ENCODE measurements at regions not wholly inside any gene's neighbourhood (a gene's known extent, or its start where the extent isn't known, plus 50 kb on each side); places are given as distances from the start of the nearest gene placed in this dataset.
"Not testable (repeated sequence)": the region's sequence is repeated elsewhere in the genome, so short reads cannot be mapped to it uniquely, and the experiment has no call there.

- no peaks in the 10 kb centered on the region for H3K9me3 ChIP-seq
- H3K36me3 ChIP-seq: no peaks in the 10 kb centered on the region
- no peaks in the 10 kb centered on the region for H3K4me1 ChIP-seq
- no peak overlapping the region for H3K27ac ChIP-seq
- H3K27me3 ChIP-seq: no peaks in the 10 kb centered on the region
- no peak overlapping the region for H3K4me3 ChIP-seq
- DNase-seq (ENCODE audit: low spot score in 2 of 2): peak in 1 of 2 donors; percentile 31
- no peak for TF ChIP-seq CTCF (IDR thresholded peaks at IDR 0.05)
- no peak for TF ChIP-seq POLR2AphosphoS5 (IDR thresholded peaks at IDR 0.05)
- TF ChIP-seq POLR2A (IDR thresholded peaks at IDR 0.05): no peak
- intact Hi-C loops (cut with DNase I; ENCODE audit: low total_unique reads): no loop called here
Observed at GRCh38 chr16:29141586-29142324, 156.9 kb downstream of the LAT start.

GRCh38 chr16:29141121-29141520 is 156.3 kb downstream of the LAT start:
- H3K36me3 ChIP-seq; intact Hi-C loops (cut with DNase I; ENCODE audit: low total_unique reads); H3K4me3 ChIP-seq; H3K4me1 ChIP-seq; H3K27me3 ChIP-seq; H3K9me3 ChIP-seq; H3K27ac ChIP-seq: not testable (repeated sequence)
- DNase-seq (ENCODE audit: low spot score in 2 of 2): peak in 1 of 2 donors; percentile 42

GRCh38 chr16:29139901-29140855 is 155.3 kb downstream of the LAT start:
- H3K4me1 ChIP-seq; H3K9me3 ChIP-seq; H3K27me3 ChIP-seq; H3K27ac ChIP-seq; H3K36me3 ChIP-seq; intact Hi-C loops (cut with DNase I; ENCODE audit: low total_unique reads): not testable (repeated sequence)
- peak overlapping the region in 1 of 3 donors; percentile 13 for H3K4me3 ChIP-seq
- DNase-seq (ENCODE audit: low spot score in 2 of 2): peak in 1 of 2 donors; percentile 17

DNA sequence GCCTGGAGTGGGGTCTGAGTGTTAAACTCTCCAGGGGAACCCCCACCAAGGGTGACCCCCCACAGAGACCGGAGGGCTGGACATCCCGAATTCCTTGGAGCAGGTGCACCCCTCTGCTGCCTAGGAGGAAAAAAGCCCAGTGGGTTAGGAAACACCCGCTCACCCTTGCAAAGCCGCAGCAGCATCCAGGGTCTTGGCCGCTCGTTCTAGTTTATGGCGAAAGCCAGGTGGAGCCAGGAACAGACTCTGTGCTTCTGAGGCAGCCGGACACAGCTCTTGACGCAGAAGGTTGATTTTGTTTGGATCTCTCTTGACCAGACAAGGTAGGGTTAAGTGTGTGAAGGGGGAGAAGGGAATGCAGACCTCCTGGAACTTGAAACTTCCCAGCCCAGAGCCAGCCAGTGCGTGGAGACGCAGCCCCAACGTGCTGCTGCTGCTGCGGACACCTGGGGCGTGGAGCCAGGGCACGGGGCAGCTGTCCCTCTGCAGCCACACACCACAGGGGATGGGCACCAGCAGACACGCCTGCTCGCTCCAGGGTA is 154.5 kb downstream of the LAT start:
- DNase-seq (ENCODE audit: low spot score in 2 of 2): peak in 1 of 2 donors; percentile 28
- no peak for TF ChIP-seq CTCF (IDR thresholded peaks at IDR 0.05)
- TF ChIP-seq POLR2AphosphoS5 (IDR thresholded peaks at IDR 0.05): no peak
- TF ChIP-seq POLR2A (IDR thresholded peaks at IDR 0.05): no peak
- Histone ChIP-seq H3K9me3 (no peaks in the 10 kb centered on the region), H3K27ac (no peak overlapping the region), H3K27me3 (no peaks in the 10 kb centered on the region), H3K4me3 (peak overlapping the region in 1 of 3 donors; percentile 13), H3K36me3 (no peaks in the 10 kb centered on the region), H3K4me1 (no peaks in the 10 kb centered on the region)
- intact Hi-C loops (cut with DNase I; ENCODE audit: low total_unique reads): no loop called here

- H3K4me1 ChIP-seq; H3K27me3 ChIP-seq; H3K27ac ChIP-seq; H3K9me3 ChIP-seq; intact Hi-C loops (cut with DNase I; ENCODE audit: low total_unique reads); H3K36me3 ChIP-seq; H3K4me3 ChIP-seq: not testable (repeated sequence)
- peak in 1 of 2 donors; percentile 24 for DNase-seq (ENCODE audit: low spot score in 2 of 2)
Observed at GRCh38 chr16:29138698-29139097, 153.8 kb downstream of the LAT start.

DNA sequence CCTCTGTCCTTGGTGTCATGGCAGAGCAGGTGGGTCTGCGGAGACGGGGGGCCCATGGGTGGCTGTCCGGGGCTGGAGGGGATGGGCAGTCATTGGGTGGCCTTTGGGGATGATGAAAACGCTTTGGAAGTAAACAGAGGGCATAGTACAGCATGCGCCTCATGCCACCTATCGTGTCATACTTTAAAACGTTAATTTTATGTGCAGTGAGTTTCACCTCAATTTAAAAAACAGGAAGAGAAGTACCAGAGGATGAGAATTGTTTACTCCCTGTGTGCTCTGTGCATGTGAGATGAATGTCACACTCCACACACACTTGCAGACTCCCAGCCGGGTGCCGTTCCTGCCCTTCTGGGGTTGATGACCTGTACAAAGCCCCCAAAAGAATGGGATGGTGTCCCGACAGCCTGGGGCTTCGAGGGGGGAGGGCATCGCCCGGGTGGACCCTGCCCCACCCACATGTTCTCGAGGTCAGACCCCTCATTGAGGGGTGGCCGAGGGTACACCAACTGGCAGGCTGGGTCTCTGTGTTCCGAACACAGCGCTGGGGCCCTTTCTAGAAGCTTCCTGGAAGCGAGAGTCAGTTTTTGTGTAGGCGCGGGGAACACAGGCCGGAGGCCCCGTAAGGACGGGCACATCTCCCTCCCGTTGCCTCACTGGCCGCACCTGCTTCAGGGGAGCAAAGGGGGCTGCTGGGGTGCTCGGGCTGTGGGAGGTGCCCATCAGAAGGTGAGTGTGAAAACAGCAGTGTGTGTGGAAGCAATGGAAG is 153.2 kb downstream of the LAT start:
- DNase-seq (ENCODE audit: low spot score in 2 of 2): peak in 1 of 2 donors; percentile 31
- H3K4me3 ChIP-seq; H3K9me3 ChIP-seq; intact Hi-C loops (cut with DNase I; ENCODE audit: low total_unique reads); H3K27me3 ChIP-seq; H3K4me1 ChIP-seq; H3K27ac ChIP-seq; H3K36me3 ChIP-seq: not testable (repeated sequence)

DNA sequence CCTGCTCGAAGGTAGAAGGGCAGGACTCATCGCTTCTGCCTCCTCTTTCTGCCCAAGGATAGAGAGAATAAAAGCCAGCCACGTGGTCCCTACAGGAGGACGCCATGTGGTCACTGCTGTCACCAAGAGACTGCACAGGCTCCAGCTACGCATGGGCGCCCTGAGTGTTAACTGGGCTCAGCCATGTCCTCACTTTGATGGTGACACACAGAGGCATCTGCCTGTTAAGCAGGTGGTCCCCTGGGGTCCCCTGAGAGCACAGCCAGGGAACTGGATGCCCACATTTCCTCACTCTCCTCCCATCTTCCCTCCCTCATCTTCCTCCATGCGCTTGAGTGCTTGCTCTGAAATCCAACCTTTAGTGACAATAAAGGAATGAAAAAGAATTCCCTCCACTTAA is 152.6 kb downstream of the LAT start:
- H3K36me3 ChIP-seq; DNase-seq (ENCODE audit: low spot score in 2 of 2); H3K9me3 ChIP-seq; H3K4me3 ChIP-seq; H3K4me1 ChIP-seq; H3K27me3 ChIP-seq; H3K27ac ChIP-seq; intact Hi-C loops (cut with DNase I; ENCODE audit: low total_unique reads): not testable (repeated sequence)

DNA sequence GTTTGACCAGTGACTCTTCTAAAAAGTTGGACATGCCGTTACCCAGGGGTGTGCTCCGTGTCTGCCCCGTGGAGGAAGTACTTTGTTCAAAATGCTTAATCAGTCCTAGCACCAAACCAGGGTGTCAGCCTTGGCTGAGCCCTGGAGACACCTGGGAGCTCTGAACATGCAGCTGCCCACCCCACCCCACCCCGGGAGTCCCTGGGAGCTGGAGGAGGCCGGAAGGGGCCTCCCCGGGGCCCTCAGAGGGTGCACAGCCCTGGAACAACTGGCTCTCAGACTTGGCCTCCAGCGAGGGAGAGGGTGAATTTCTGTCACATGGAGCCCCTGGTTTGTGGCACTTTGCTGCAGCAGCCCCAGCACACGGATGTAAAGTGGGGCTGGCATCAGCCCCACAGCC is 152.1 kb downstream of the LAT start:
- H3K36me3 ChIP-seq; H3K9me3 ChIP-seq; H3K4me3 ChIP-seq; H3K27ac ChIP-seq; DNase-seq (ENCODE audit: low spot score in 2 of 2); H3K27me3 ChIP-seq; intact Hi-C loops (cut with DNase I; ENCODE audit: low total_unique reads); H3K4me1 ChIP-seq: not testable (repeated sequence)

DNA sequence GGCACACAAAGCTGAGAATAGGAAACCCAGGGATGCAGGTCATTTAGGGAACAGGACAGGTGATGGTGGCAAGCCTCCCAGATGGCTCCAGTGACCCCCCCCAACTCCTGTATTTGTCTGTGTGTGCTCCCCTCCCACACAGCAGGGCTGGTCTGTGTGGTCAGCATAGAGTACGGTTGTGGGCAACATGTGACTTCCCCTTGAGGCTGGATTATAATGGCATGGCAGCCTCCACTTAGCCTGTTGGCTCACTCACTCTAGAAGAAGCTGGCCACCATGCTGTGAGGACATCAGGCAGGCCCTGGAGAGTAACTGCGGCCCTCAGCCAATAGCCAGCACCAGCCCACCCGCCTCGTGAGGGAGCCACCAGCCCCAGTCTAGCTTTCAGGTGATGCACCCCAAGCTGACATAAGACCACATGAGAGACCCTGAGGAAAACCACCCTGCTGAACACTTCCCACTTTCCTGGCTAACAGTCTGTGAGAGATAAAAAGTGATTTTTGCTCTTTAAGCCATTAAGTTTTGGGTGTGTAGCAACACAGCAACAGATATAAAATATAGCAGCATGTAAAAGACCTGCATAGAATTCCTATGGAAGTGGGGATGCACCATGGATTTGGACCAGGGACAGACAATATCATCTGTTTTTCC is 151.3 kb downstream of the LAT start:
- H3K27ac ChIP-seq; H3K36me3 ChIP-seq; DNase-seq (ENCODE audit: low spot score in 2 of 2); H3K27me3 ChIP-seq; H3K4me1 ChIP-seq; H3K9me3 ChIP-seq; H3K4me3 ChIP-seq; intact Hi-C loops (cut with DNase I; ENCODE audit: low total_unique reads): not testable (repeated sequence)

GRCh38 chr16:29135098-29135497 is 150.2 kb downstream of the LAT start:
- H3K9me3 ChIP-seq; H3K36me3 ChIP-seq; intact Hi-C loops (cut with DNase I; ENCODE audit: low total_unique reads); H3K4me3 ChIP-seq; DNase-seq (ENCODE audit: low spot score in 2 of 2); H3K27me3 ChIP-seq; H3K4me1 ChIP-seq; H3K27ac ChIP-seq: not testable (repeated sequence)

Measured in breast epithelium (tissue), 4 donors.